Thoracic aorta (tissue), 2 donors: ENCODE measurements at regions not wholly inside any gene's neighbourhood (a gene's known extent, or its start where the extent isn't known, plus 50 kb on each side); places are given as distances from the start of the nearest gene placed in this dataset.
"Not testable (repeated sequence)": the region's sequence is repeated elsewhere in the genome, so short reads cannot be mapped to it uniquely, and the experiment has no call there.

Experiments used
- ATAC-seq: fragments of 150-250 bp; one replicate; pipeline ENCODE4 v1.8.0; 2017; ENCODE audit warnings: low read depth; ENCODE audit not compliant: insufficient number of reproducible peaks, low FRiP score
- DNase-seq: peaks from one replicate; pipeline ENCODE4 v3.0.0-alpha.2; 2020; ENCODE audit warnings: low spot score
- H3K27ac ChIP-seq, 2 donors: fragments of 200-600 bp; sonication (generic); 1 replicate in 1 of 2; 2 replicates in 1 of 2; pipeline ENCODE4 v1.5.1; 2016; ENCODE audit warnings: mild to moderate bottlenecking in 2 of 2, moderate library complexity in 2 of 2
- H3K27me3 ChIP-seq: fragments of 200-600 bp; sonication (generic); replicated peaks from 2 replicates; pipeline ENCODE4 v1.6.0; 2016; ENCODE audit warnings: mild to moderate bottlenecking; ENCODE audit not compliant: insufficient read depth
- H3K36me3 ChIP-seq: fragments of 200-600 bp; sonication (generic); one replicate; pipeline ENCODE4 v1.5.1; 2016
- H3K4me1 ChIP-seq, 2 donors: fragments of 200-600 bp; sonication (generic); 1 replicate in 1 of 2; 2 replicates in 1 of 2; pipeline versions ENCODE4 v1.5.1 to v1.6.0; 2016; ENCODE audit warnings: low read depth in 2 of 2, mild to moderate bottlenecking in 1 of 2; ENCODE audit not compliant: control insufficient read depth in 1 of 2
- H3K4me3 ChIP-seq: fragments of 200-600 bp; sonication (generic); 2 replicates; pipeline ENCODE4 v1.5.1; 2016; ENCODE audit warnings: mild to moderate bottlenecking
- H3K9me3 ChIP-seq: fragments of 200-600 bp; sonication (generic); 2 replicates; pipeline ENCODE4 v1.5.1; 2016
- CTCF ChIP-seq: fragments of 200-600 bp; sonication (generic); IDR thresholded peaks from one replicate; pipeline ENCODE4 v1.5.1; 2019; ENCODE audit warnings: antibody characterized with exemption

- H3K27ac ChIP-seq, result no peak overlapping the region
Measured at GRCh38 chr5:106085136-106085535, 1585.6 kb downstream of the EFNA5 start.

GRCh38 chr5:106080535-106080934 lies 1590.2 kb downstream of the EFNA5 start:
- Histone ChIP-seq H3K36me3 (no peaks in the 10 kb centered on the region), H3K9me3 (no peaks in the 10 kb centered on the region), H3K27me3 (no peaks in the 10 kb centered on the region), H3K27ac (no peak overlapping the region), H3K4me1 (peaks cover 0 to 16% of the 10 kb centered on the region in 2 donors), H3K4me3 (no peak overlapping the region)
- ATAC-seq (no peak), DNase-seq (no peak)
- no peak for TF ChIP-seq CTCF

More at GRCh38 chr5:106085136-106085535, 1585.6 kb downstream of the EFNA5 start:
- TF ChIP-seq CTCF, result no peak
- Histone ChIP-seq H3K9me3 (no peaks in the 10 kb centered on the region), H3K4me3 (no peak overlapping the region), H3K4me1 (peaks cover 0 to 16% of the 10 kb centered on the region in 2 donors), H3K27me3 (no peaks in the 10 kb centered on the region), H3K36me3 (no peaks in the 10 kb centered on the region)
- DNase-seq (no peak), ATAC-seq (no peak)

- no peaks in the 10 kb centered on the region for H3K27me3 ChIP-seq
- no peak for ATAC-seq
- peaks cover 0 to 11% of the 10 kb centered on the region in 2 donors for H3K4me1 ChIP-seq
Measured at GRCh38 chr5:106076655-106077054, 1594.1 kb downstream of the EFNA5 start.

GRCh38 chr5:106072208-106072607 lies 1598.5 kb downstream of the EFNA5 start:
- no peak for TF ChIP-seq CTCF
- Histone ChIP-seq H3K27me3 (no peaks in the 10 kb centered on the region), H3K36me3 (no peaks in the 10 kb centered on the region), H3K4me3 (no peak overlapping the region), H3K27ac (no peak overlapping the region), H3K4me1 (no peaks in the 10 kb centered on the region), H3K9me3 (peaks cover 5% of the 10 kb centered on the region)
- DNase-seq, result no peak
- ATAC-seq, result no peak

More at GRCh38 chr5:106076655-106077054, 1594.1 kb downstream of the EFNA5 start:
- no peak overlapping the region for H3K27ac ChIP-seq
- no peaks in the 10 kb centered on the region for H3K9me3 ChIP-seq
- H3K36me3 ChIP-seq, result no peaks in the 10 kb centered on the region
- TF ChIP-seq CTCF, result no peak
- no peak overlapping the region for H3K4me3 ChIP-seq
- DNase-seq, result no peak

GRCh38 chr5:106047341-106047740 lies 1623.4 kb downstream of the EFNA5 start:
- Histone ChIP-seq H3K9me3 (no peaks in the 10 kb centered on the region), H3K36me3 (no peaks in the 10 kb centered on the region), H3K27me3 (no peaks in the 10 kb centered on the region), H3K27ac (no peak overlapping the region), H3K4me1 (no peaks in the 10 kb centered on the region), H3K4me3 (no peak overlapping the region)
- DNase-seq (no peak), ATAC-seq (no peak)
- TF ChIP-seq CTCF, result no peak

GRCh38 chr5:106032069-106032468 lies 1638.7 kb downstream of the EFNA5 start:
- DNase-seq, H3K36me3 ChIP-seq, ATAC-seq, H3K4me3 ChIP-seq, H3K9me3 ChIP-seq, H3K27ac ChIP-seq, H3K27me3 ChIP-seq, H3K4me1 ChIP-seq: not testable (repeated sequence)
